ENCODE measurements at regions not wholly inside any gene's neighbourhood (a gene's known extent, or its start where the extent isn't known, plus 50 kb on each side); places are given as distances from the start of the nearest gene placed in this dataset.

GRCh38 chr4:72670521-72670920 is 101.5 kb upstream of the ADAMTS3 start:
- TF ChIP-seq CTCF (IDR thresholded peaks at IDR 0.05) (no peak), POLR2A (IDR thresholded peaks at IDR 0.05) (no peak)

Data from body of pancreas (tissue), 4 donors.